ENCODE measurements at regions not wholly inside any gene's neighbourhood (a gene's known extent, or its start where the extent isn't known, plus 50 kb on each side); places are given as distances from the start of the nearest gene placed in this dataset.

DNA sequence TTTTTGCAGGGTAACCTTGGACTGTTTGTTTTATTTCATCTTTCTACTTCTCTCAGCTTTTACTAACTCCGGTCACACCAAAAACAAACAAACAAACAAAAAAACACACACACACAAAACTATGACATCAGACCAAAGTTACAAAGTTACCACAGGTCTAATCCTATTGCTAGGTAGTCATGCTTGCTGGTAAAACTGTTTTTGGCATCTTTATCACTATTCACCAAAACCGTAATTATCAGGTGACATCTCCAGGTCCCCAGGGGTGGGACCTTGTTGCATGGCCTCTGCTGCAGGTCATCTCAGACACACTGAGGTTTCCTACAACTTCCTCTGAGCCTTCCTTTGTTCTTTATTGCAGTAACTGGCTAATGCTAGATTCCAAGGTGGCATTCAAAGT lies 162.3 kb downstream of the ABCA8 start:
- TF ChIP-seq TAF1 (IDR thresholded peaks at IDR 0.05; ENCODE audit: low read depth): no peak
- TF ChIP-seq, protein P1, sequence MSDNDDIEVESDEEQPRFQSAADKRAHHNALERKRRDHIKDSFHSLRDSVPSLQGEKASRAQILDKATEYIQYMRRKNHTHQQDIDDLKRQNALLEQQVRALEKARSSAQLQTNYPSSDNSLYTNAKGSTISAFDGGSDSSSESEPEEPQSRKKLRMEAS (IDR thresholded peaks at IDR 0.05): no peak
- TF ChIP-seq CREB1 (IDR thresholded peaks at IDR 0.05; ENCODE audit: low read depth): no peak
- no peak for TF ChIP-seq RAD21 (IDR thresholded peaks at IDR 0.05; ENCODE audit: low read depth)
- no peak for TF ChIP-seq EP300 (IDR thresholded peaks at IDR 0.05; ENCODE audit: borderline replicate concordance)

Measured in Ishikawa (cell line).